SU-DHL-6 (cell line): ENCODE measurements at regions not wholly inside any gene's neighbourhood (a gene's known extent, or its start where the extent isn't known, plus 50 kb on each side); places are given as distances from the start of the nearest gene placed in this dataset.

ENCODE experiments used
- H2AFZ ChIP-seq: fragments of 200-600 bp; sonication (generic); 2 replicates; pipeline ENCODE4 v1.6.1; 2014; ENCODE audit warnings: low read depth, mild to moderate bottlenecking, moderate library complexity, mixed read lengths, antibody characterized with exemption, low read length; ENCODE audit not compliant: severe bottlenecking
- H3F3A ChIP-seq: fragments of 200-600 bp; shearing (Covaris generic); 2 replicates; pipeline ENCODE4 v1.6.0; 2016; ENCODE audit warnings: antibody characterized with exemption, mild to moderate bottlenecking; ENCODE audit not compliant: insufficient read depth
- H3K27ac ChIP-seq: fragments of 200-600 bp; sonication (generic); 2 replicates; pipeline ENCODE4 v1.5.1; 2016; ENCODE audit warnings: low read depth, mild to moderate bottlenecking, low read length, moderate library complexity, mixed read lengths
- H3K27me3 ChIP-seq: fragments of 200-600 bp; sonication (generic), shearing (Covaris generic); 2 replicates; pipeline ENCODE4 v1.6.0; 2014; ENCODE audit warnings: mild to moderate bottlenecking, low read length
- H3K36me3 ChIP-seq: fragments of 200-600 bp; sonication (generic); 2 replicates; pipeline ENCODE4 v1.6.1; 2014; ENCODE audit warnings: mild to moderate bottlenecking, low read length, mixed read lengths
- H3K4me2 ChIP-seq: fragments of 300-600, 200-600 bp; shearing (Covaris generic), sonication (generic); 2 replicates; pipeline ENCODE4 v1.6.0; 2014; ENCODE audit warnings: low read length, low read depth, mild to moderate bottlenecking; ENCODE audit not compliant: poor library complexity, severe bottlenecking
- H3K4me3 ChIP-seq: fragments of 200-600 bp; sonication (generic); 2 replicates; pipeline ENCODE4 v1.5.1; 2014; ENCODE audit warnings: antibody characterized with exemption, low read length, mild to moderate bottlenecking, mixed read lengths; ENCODE audit not compliant: insufficient read depth, poor library complexity, severe bottlenecking
- H3K79me2 ChIP-seq: fragments of 200-600 bp; sonication (generic); 2 replicates; pipeline ENCODE4 v1.6.1; 2014; ENCODE audit warnings: mild to moderate bottlenecking, low read length, moderate library complexity; ENCODE audit not compliant: insufficient read depth
- H3K9ac ChIP-seq: fragments of 200-600 bp; sonication (generic); 2 replicates; pipeline ENCODE4 v1.7.0; 2014; ENCODE audit warnings: mild to moderate bottlenecking, low read length
- H3K9me2 ChIP-seq: fragments of 200-600 bp; sonication (generic); replicated peaks from 2 replicates; pipeline ENCODE4 v1.6.1; 2014; ENCODE audit warnings: low read length; ENCODE audit not compliant: insufficient read depth
- H3K9me3 ChIP-seq: fragments of 200-600 bp; sonication (generic); 2 replicates; pipeline ENCODE4 v1.6.1; 2014; ENCODE audit warnings: low read length, mixed read lengths; ENCODE audit not compliant: insufficient read depth
- H4K20me1 ChIP-seq: fragments of 200-600 bp; sonication (generic); 2 replicates; pipeline ENCODE4 v1.6.1; 2014; ENCODE audit warnings: low read depth, mild to moderate bottlenecking, antibody characterized with exemption, low read length, moderate library complexity, mixed read lengths
- CTCF ChIP-seq: fragments of 200-600 bp; sonication (generic); IDR thresholded peaks from one replicate; pipeline ENCODE4 v1.5.1; 2017; ENCODE audit warnings: antibody characterized with exemption, mild to moderate bottlenecking, low read length, moderate library complexity; ENCODE audit not compliant: insufficient read depth, poor library complexity, severe bottlenecking
- EZH2phosphoT487 ChIP-seq: fragments of 200-600 bp; sonication (generic), shearing (Covaris generic); conservative IDR thresholded peaks from 2 replicates; pipeline ENCODE4 v1.6.1; 2018; ENCODE audit warnings: mild to moderate bottlenecking, antibody characterized with exemption, low read length, moderate library complexity, mixed read lengths

GRCh38 chr2:205898744-205899143 lies 187.2 kb downstream of the INO80D start:
- H3K9me3 ChIP-seq, result no peaks in the 10 kb centered on the region
- no peaks in the 10 kb centered on the region for H3K27me3 ChIP-seq
- H3K4me2 ChIP-seq, result no peak overlapping the region
- TF ChIP-seq EZH2phosphoT487 (no peak), CTCF (no peak)
- no peak overlapping the region for H3K27ac ChIP-seq
- no peaks in the 10 kb centered on the region for H4K20me1 ChIP-seq
- no peak overlapping the region for H3K4me3 ChIP-seq
- no peak overlapping the region for H2AFZ ChIP-seq
- H3K36me3 ChIP-seq, result no peaks in the 10 kb centered on the region
- no peaks in the 10 kb centered on the region for H3F3A ChIP-seq
- no peak overlapping the region for H3K9ac ChIP-seq
- H3K79me2 ChIP-seq, result no peaks in the 10 kb centered on the region
- H3K9me2 ChIP-seq, result no peaks in the 10 kb centered on the region

GRCh38 chr2:205895981-205896655 lies 189.9 kb downstream of the INO80D start:
- no peak for TF ChIP-seq EZH2phosphoT487
- TF ChIP-seq CTCF, result no peak
- H3K4me2 ChIP-seq, result no peak overlapping the region
- H3K9ac ChIP-seq, result no peak overlapping the region
- no peaks in the 10 kb centered on the region for H3K9me3 ChIP-seq
- H3K27ac ChIP-seq, result no peak overlapping the region
- no peaks in the 10 kb centered on the region for H3F3A ChIP-seq
- H4K20me1 ChIP-seq, result no peaks in the 10 kb centered on the region
- H3K9me2 ChIP-seq, result no peaks in the 10 kb centered on the region
- no peaks in the 10 kb centered on the region for H3K36me3 ChIP-seq
- no peak overlapping the region for H3K4me3 ChIP-seq
- no peaks in the 10 kb centered on the region for H3K27me3 ChIP-seq
- H2AFZ ChIP-seq, result no peak overlapping the region
- no peaks in the 10 kb centered on the region for H3K79me2 ChIP-seq

GRCh38 chr2:205892665-205893259 lies 193.2 kb downstream of the INO80D start:
- H3K27me3 ChIP-seq, result no peaks in the 10 kb centered on the region
- no peak overlapping the region for H3K9ac ChIP-seq
- no peaks in the 10 kb centered on the region for H3K79me2 ChIP-seq
- no peaks in the 10 kb centered on the region for H3K36me3 ChIP-seq
- H3K27ac ChIP-seq, result no peak overlapping the region
- H3K9me3 ChIP-seq, result no peaks in the 10 kb centered on the region
- no peaks in the 10 kb centered on the region for H3F3A ChIP-seq
- H3K9me2 ChIP-seq, result no peaks in the 10 kb centered on the region
- H2AFZ ChIP-seq, result no peak overlapping the region
- TF ChIP-seq CTCF (no peak), EZH2phosphoT487 (no peak)
- no peaks in the 10 kb centered on the region for H4K20me1 ChIP-seq
- H3K4me2 ChIP-seq, result no peak overlapping the region
- no peak overlapping the region for H3K4me3 ChIP-seq
